PC-9 (cell line): ENCODE measurements at regions not wholly inside any gene's neighbourhood (a gene's known extent, or its start where the extent isn't known, plus 50 kb on each side); places are given as distances from the start of the nearest gene placed in this dataset.

Experiments used
- BruUV-seq: library from RNA; stranded (reverse); fragments of 400-500 nt; replicated peaks from 2 replicates; lab custom pipeline; 2021; lab: Mats Ljungman, UMichigan
- CTCF ChIA-PET: fragments of 300-600 bp; sonication (Branson Sonifier 250); formaldehyde crosslinking; loops from one replicate; lab custom pipeline; 2022; ENCODE audit warnings: antibody characterized with exemption; lab: Charles Lee
- POLR2A ChIA-PET: fragments of 300-600 bp; sonication (Branson Sonifier 250); formaldehyde crosslinking; loops from one replicate; lab custom pipeline; 2022; ENCODE audit warnings: antibody characterized with exemption; ENCODE audit not compliant: unreplicated experiment; lab: Charles Lee
- DNase-seq, 2 experiments: peaks; one replicate each; pipeline versions ENCODE4 v3.0.0 to v3.0.0-alpha.2; 2015 to 2022; ENCODE audit warnings: mixed read lengths in 1 of 2
- H2AFZ ChIP-seq: fragments of 200-600 bp; sonication (generic); 2 replicates; pipeline ENCODE4 v1.8.1; 2017; ENCODE audit warnings: antibody characterized with exemption
- H3F3A ChIP-seq: fragments of 200-600 bp; sonication (generic); 2 replicates; pipeline ENCODE4 v1.8.1; 2017; ENCODE audit warnings: antibody characterized with exemption, mild to moderate bottlenecking, low read depth; ENCODE audit not compliant: insufficient read depth
- H3K27ac ChIP-seq: fragments of 200-600 bp; sonication (generic); 2 replicates; pipeline ENCODE4 v1.6.1; 2016; ENCODE audit warnings: mixed run types
- H3K27me3 ChIP-seq: fragments of 200-600 bp; sonication (generic); 2 replicates; pipeline ENCODE4 v1.6.1; 2016; ENCODE audit warnings: low read depth, mixed run types; ENCODE audit not compliant: insufficient read depth
- H3K36me3 ChIP-seq: fragments of 200-600 bp; sonication (generic); 2 replicates; pipeline ENCODE4 v1.6.1; 2016; ENCODE audit warnings: low read depth, mixed run types
- H3K4me1 ChIP-seq: fragments of 200-600 bp; sonication (generic); replicated peaks from 2 replicates; pipeline ENCODE4 v1.6.1; 2016; ENCODE audit warnings: mixed run types; ENCODE audit not compliant: insufficient read depth
- H3K4me2 ChIP-seq: fragments of 200-600 bp; sonication (generic); 2 replicates; pipeline ENCODE4 v1.6.1; 2017; ENCODE audit warnings: mixed run types
- H3K4me3 ChIP-seq: fragments of 200-600 bp; sonication (generic); 2 replicates; pipeline ENCODE4 v1.6.1; 2016; ENCODE audit warnings: mixed run types
- H3K79me2 ChIP-seq: fragments of 200-600 bp; sonication (generic); 2 replicates; pipeline ENCODE4 v1.6.1; 2017; ENCODE audit warnings: low read depth, mixed run types
- H3K9me2 ChIP-seq: fragments of 200-600 bp; sonication (generic); 2 replicates; pipeline ENCODE4 v1.8.1; 2017; ENCODE audit warnings: mild to moderate bottlenecking; ENCODE audit not compliant: insufficient read depth
- H3K9me3 ChIP-seq: fragments of 200-600 bp; sonication (generic); 2 replicates; pipeline ENCODE4 v1.8.1; 2016; ENCODE audit warnings: low read depth; ENCODE audit not compliant: insufficient read depth
- H4K20me1 ChIP-seq: fragments of 200-600 bp; sonication (generic); 2 replicates; pipeline ENCODE4 v1.8.1; 2017; ENCODE audit not compliant: insufficient read depth
- EZH2 ChIP-seq: fragments of 200-600 bp; sonication (generic); IDR thresholded peaks from 2 replicates; pipeline ENCODE4 v1.8.0; 2017; ENCODE audit warnings: antibody characterized with exemption, low read depth
- intact Hi-C: fragments of 100-400 bp; cut with micrococcal nuclease; formaldehyde crosslinking; loops from one replicate; pipeline ENCODE4 v1.10.0; 2022; ENCODE audit not compliant: unreplicated experiment
- TF ChIP-seq, protein P1 (sequence below): fragments of 200-600 bp; sonication (generic); conservative IDR thresholded peaks from 2 replicates; pipeline ENCODE4 v1.6.1; 2017; ENCODE audit warnings: mixed run types, antibody characterized with exemption, mild to moderate bottlenecking, moderate library complexity

DNA sequence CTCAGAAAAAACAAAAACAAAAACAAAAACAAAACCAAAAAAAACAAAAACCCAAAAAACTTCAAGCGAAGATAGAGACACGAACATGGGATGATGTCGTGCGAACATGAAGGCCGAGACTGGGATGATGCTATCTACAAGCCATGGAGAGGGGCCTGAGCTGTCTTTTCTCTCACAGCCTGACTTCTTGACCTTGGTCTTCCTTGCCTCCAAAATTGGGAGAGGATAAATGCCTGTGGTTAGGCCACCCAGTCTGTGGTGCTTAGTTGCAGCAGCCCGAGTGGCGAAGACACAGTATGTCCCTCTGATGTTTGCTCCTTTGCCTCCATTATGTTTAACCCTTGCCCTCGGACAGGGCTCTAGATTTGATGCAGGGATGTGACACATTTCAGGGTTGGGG is 130.4 kb upstream of the BASP1 start:
- Histone ChIP-seq H4K20me1 (no peaks in the 10 kb centered on the region), H3K79me2 (no peaks in the 10 kb centered on the region), H3K4me2 (no peak overlapping the region), H3K27ac (no peak overlapping the region), H3K4me3 (no peak overlapping the region), H3K36me3 (no peaks in the 10 kb centered on the region), H3K9me3 (no peaks in the 10 kb centered on the region), H3F3A (no peaks in the 10 kb centered on the region), H3K4me1 (no peaks in the 10 kb centered on the region), H3K9me2 (no peaks in the 10 kb centered on the region), H2AFZ (no peak overlapping the region), H3K27me3 (no peaks in the 10 kb centered on the region)
- POLR2A ChIA-PET, result no interaction called here
- TF ChIP-seq, protein P1, sequence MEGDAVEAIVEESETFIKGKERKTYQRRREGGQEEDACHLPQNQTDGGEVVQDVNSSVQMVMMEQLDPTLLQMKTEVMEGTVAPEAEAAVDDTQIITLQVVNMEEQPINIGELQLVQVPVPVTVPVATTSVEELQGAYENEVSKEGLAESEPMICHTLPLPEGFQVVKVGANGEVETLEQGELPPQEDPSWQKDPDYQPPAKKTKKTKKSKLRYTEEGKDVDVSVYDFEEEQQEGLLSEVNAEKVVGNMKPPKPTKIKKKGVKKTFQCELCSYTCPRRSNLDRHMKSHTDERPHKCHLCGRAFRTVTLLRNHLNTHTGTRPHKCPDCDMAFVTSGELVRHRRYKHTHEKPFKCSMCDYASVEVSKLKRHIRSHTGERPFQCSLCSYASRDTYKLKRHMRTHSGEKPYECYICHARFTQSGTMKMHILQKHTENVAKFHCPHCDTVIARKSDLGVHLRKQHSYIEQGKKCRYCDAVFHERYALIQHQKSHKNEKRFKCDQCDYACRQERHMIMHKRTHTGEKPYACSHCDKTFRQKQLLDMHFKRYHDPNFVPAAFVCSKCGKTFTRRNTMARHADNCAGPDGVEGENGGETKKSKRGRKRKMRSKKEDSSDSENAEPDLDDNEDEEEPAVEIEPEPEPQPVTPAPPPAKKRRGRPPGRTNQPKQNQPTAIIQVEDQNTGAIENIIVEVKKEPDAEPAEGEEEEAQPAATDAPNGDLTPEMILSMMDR, result no peak
- no peak for TF ChIP-seq EZH2
- BruUV-seq, result no TSS peak
- intact Hi-C loops, result no loop called here
- CTCF ChIA-PET, result no interaction called here
- no peak for DNase-seq

DNA sequence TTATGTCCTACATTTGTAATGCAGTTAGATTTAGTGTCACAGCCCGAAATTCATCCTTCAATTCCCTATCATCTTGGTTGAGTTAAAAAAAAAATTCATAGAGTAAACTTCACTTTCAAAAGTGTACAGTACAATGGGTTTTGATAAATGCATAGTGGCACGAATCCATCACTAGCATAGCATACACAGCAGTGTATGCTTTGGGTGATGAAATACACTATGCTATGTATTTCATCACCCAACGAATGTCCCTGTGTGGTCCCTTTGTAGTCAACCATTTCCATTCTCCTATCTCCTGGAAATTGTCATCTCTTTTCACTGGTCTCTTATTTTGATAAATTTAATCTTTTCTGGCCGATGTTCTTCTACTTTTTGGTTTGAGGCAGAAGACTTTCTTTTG is 129.4 kb upstream of the BASP1 start:
- Histone ChIP-seq H3K4me3 (no peak overlapping the region), H3K79me2 (no peaks in the 10 kb centered on the region), H2AFZ (no peak overlapping the region), H3K27me3 (no peaks in the 10 kb centered on the region), H3K27ac (no peak overlapping the region), H3K4me1 (no peaks in the 10 kb centered on the region), H3K9me3 (no peaks in the 10 kb centered on the region), H4K20me1 (no peaks in the 10 kb centered on the region), H3F3A (no peaks in the 10 kb centered on the region), H3K4me2 (no peak overlapping the region), H3K9me2 (no peaks in the 10 kb centered on the region), H3K36me3 (no peaks in the 10 kb centered on the region)
- ChIA-PET POLR2A (no interaction called here), CTCF (interaction anchor here (0.6 kb wide), 1 partner anchor 115 kb away, joined by 7 read pairs; no protein-coding TSS in a partner anchor)
- TF ChIP-seq, protein P1, result no peak
- no peak for TF ChIP-seq EZH2
- DNase-seq, result no peak
- no TSS peak for BruUV-seq
- intact Hi-C loops, result no loop called here

DNA sequence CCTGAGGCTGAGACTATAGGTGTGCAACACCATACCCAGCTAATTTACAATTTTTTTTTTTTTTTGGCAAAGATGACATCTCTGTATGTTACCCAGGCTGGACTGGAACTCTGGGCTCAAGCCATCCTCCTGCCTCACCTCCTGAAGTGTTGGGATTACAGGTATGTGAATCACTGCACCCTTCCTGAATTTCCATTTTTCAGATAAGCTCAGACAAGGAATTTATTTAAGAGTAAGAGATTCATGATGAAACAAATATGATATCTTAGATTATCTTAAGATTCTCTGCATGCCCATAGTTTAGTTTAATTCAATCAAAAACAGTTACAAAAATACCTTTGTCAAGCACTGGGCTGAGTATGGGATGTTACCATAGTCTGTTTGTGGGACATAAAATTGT is 128.4 kb upstream of the BASP1 start:
- H4K20me1 ChIP-seq, result no peaks in the 10 kb centered on the region
- no peak overlapping the region for H3K27ac ChIP-seq
- no peaks in the 10 kb centered on the region for H3K9me3 ChIP-seq
- intact Hi-C loops, result no loop called here
- H3K4me1 ChIP-seq, result no peaks in the 10 kb centered on the region
- no peaks in the 10 kb centered on the region for H3K27me3 ChIP-seq
- H3K4me2 ChIP-seq, result no peak overlapping the region
- no peak overlapping the region for H2AFZ ChIP-seq
- POLR2A ChIA-PET, result no interaction called here
- DNase-seq, result no peak
- BruUV-seq, result no TSS peak
- no peaks in the 10 kb centered on the region for H3K9me2 ChIP-seq
- TF ChIP-seq, protein P1, result no peak
- no peaks in the 10 kb centered on the region for H3K79me2 ChIP-seq
- CTCF ChIA-PET, result no interaction called here
- no peak overlapping the region for H3K4me3 ChIP-seq
- H3F3A ChIP-seq, result no peaks in the 10 kb centered on the region
- H3K36me3 ChIP-seq, result no peaks in the 10 kb centered on the region
